NCI-H2227 (cell line): ENCODE measurements at regions not wholly inside any gene's neighbourhood (a gene's known extent, or its start where the extent isn't known, plus 50 kb on each side); places are given as distances from the start of the nearest gene placed in this dataset.
A peak's percentile ranks its signal among the peaks of the same experiment; 100 is the strongest.

Experiments used
- DNase-seq: peaks from one replicate; lab custom pipeline; 2025; ENCODE audit not compliant: unreplicated experiment; lab: John Stamatoyannopoulos, UW

- DNase-seq, result no peak
These were observed 109.8 kb upstream of the FGF3 start for GRCh38 chr11:69928975-69929374.

GRCh38 chr11:69930081-69931059, 111.2 kb upstream of the FGF3 start:
- no peak for DNase-seq

- DNase-seq, result no peak
These were observed 112.1 kb upstream of the FGF3 start for GRCh38 chr11:69931060-69931910.

GRCh38 chr11:69931994-69932910, 113.0 kb upstream of the FGF3 start:
- DNase-seq, result no peak

- DNase-seq, result peak; percentile 15
These were observed 115.8 kb upstream of the FGF3 start for GRCh38 chr11:69934861-69935494.

- DNase-seq, result no peak
These were observed 116.8 kb upstream of the FGF3 start for GRCh38 chr11:69935941-69936505.

- no peak for DNase-seq
These were observed 117.6 kb upstream of the FGF3 start for GRCh38 chr11:69936771-69937170.

GRCh38 chr11:69938206-69938605, 119.0 kb upstream of the FGF3 start:
- DNase-seq, result no peak

GRCh38 chr11:69939551-69940245, 120.5 kb upstream of the FGF3 start:
- DNase-seq, result no peak

GRCh38 chr11:69940246-69940610, 121.0 kb upstream of the FGF3 start:
- no peak for DNase-seq

- no peak for DNase-seq
These were observed 122.5 kb upstream of the FGF3 start for GRCh38 chr11:69941546-69942332.

- DNase-seq, result no peak
These were observed 123.2 kb upstream of the FGF3 start for GRCh38 chr11:69942333-69942820.

GRCh38 chr11:69943066-69943465, 123.8 kb upstream of the FGF3 start:
- DNase-seq, result no peak

- no peak for DNase-seq
These were observed 124.3 kb upstream of the FGF3 start for GRCh38 chr11:69943506-69943905.

GRCh38 chr11:69944146-69944795, 125.1 kb upstream of the FGF3 start:
- no peak for DNase-seq

GRCh38 chr11:69945157-69945556, 125.9 kb upstream of the FGF3 start:
- no peak for DNase-seq

- DNase-seq, result no peak
These were observed 128.0 kb upstream of the FGF3 start for GRCh38 chr11:69947059-69947792.
